Stimulated activated CD8-positive, alpha-beta memory T cell treated with anti-CD3 and anti-CD28 coated beads, Interleukin-7, amount 100 ng/mL, for 48 hours (primary cell): ENCODE measurements at regions not wholly inside any gene's neighbourhood (a gene's known extent, or its start where the extent isn't known, plus 50 kb on each side); places are given as distances from the start of the nearest gene placed in this dataset.

Source experiments
- DNase-seq, 2 donors: peaks; one replicate each; pipeline ENCODE4 v3.0.0-alpha.2; 2020; ENCODE audit warnings: low read depth in 1 of 2; ENCODE audit errors: extremely low read depth in 1 of 2

GRCh38 chr18:2316751-2317696 is 254.3 kb downstream of the METTL4 start:
- DNase-seq: no peak

- DNase-seq: no peak
Measured at GRCh38 chr18:2324459-2324858, 246.8 kb downstream of the METTL4 start.

- no peak for DNase-seq
Measured at GRCh38 chr18:2325308-2325849, 245.9 kb downstream of the METTL4 start.

GRCh38 chr18:2325933-2326332 is 245.4 kb downstream of the METTL4 start:
- DNase-seq: no peak

DNA sequence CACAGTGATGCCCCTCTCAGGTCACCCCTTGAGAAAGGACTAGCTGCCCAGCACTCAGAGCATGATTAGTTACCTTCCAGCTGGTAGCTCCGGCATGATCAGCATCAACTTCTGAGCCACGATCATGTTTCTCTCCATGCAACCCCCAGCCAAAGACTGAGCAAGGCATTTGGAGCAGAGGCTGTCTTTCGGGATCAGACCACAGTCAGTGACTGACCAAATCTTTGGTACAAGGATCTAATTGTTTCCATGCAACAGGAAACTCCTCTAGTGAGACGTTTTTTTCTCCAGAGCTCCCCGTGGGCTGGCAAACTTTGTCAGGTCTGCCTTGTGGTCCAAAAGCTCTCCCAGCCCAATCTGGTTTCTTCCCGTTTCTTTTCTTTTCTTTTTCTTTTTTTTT is 244.3 kb downstream of the METTL4 start:
- no peak for DNase-seq

DNA sequence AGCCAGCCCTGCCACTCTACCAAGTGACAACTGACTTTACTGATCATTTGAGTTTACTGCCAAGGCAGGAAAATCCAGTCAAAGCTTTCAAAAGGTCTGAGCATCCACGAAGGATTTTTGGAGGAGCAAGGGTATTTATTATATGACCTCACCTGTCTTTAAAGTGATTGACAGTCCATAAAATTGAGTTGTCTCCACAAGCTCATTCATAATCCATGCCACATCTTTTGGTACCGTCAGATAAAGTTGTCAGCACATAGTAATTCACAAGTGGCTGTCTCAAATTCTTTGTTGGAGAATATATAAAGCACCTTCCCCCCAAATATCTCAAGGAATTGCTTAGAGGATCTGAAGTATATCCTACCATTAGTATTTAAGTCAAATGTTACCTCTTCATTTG is 240.5 kb downstream of the METTL4 start:
- DNase-seq: no peak

GRCh38 chr18:2331491-2331890 is 239.8 kb downstream of the METTL4 start:
- DNase-seq: no peak

- no peak for DNase-seq
Measured at GRCh38 chr18:2336690-2337392, 234.5 kb downstream of the METTL4 start.

DNA sequence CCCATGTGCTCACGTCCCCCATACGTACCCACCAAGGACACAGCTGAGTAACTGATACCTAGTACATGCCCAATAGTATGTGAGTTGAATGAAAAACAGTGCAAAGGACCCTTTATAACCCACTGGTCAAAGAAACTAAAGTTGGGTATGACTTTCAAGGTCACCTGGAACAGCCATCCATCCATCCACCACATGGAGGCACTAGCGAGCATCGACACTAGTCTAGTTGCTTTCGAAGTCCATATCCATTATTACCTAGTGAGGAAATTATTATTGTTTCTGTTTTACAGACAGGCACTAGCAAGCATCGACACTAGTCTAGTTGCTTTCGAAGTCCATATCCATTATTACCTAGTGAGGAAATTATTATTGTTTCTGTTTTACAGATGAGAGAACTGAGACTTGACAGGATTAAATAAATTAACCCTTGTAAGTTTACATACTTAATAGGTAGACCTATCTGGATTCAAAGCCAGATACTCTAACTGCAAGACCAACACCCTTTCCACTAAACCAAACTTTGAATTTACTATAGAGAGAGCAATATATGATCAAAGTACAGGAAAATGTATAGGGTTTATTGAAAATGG is 233.7 kb downstream of the METTL4 start:
- peak in 1 of 2 donors; percentile 20 for DNase-seq

DNA sequence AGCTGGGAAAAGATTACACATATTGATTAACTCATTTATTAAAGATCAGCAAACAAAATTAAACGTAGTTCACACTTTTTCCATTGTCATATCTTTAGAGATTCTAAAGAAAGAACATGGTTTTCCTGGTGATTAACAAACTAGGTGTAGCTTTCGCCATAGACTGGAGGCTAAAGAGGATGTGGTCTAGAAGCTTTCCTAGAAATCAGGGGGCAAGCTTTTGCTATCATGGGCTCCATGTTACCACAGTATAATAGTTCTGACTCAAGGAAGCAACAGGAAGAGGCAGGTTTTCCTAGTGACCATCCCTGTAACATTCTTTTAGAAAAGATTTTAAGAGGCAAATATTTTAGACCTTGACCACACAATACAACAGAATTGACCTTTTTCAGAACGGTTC is 232.7 kb downstream of the METTL4 start:
- no peak for DNase-seq

- no peak for DNase-seq
Measured at GRCh38 chr18:2340335-2340734, 231.0 kb downstream of the METTL4 start.

GRCh38 chr18:2348003-2348402 is 223.3 kb downstream of the METTL4 start:
- no peak for DNase-seq

- no peak for DNase-seq
Measured at GRCh38 chr18:2351126-2351850, 220.0 kb downstream of the METTL4 start.

DNA sequence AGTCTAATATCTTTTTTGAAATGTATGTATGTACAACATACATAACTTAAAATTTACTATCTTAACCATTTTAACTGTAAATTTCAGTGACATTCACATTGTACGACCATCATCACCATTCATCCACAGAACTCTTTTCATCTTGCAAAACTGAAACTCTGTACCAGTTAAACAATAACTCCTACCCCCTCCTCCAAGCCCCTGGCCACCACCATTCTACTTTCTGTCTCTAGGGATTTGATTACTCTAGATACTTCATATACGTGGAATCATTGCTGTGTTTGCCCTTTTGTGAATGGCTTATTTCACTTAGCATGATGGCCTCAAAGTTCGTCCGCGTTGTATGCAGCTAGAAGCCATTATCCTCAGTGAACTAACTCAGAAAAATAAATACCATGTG is 217.0 kb downstream of the METTL4 start:
- no peak for DNase-seq

- DNase-seq: no peak
Measured at GRCh38 chr18:2356906-2357305, 214.4 kb downstream of the METTL4 start.

GRCh38 chr18:2360861-2361260 is 210.4 kb downstream of the METTL4 start:
- DNase-seq: no peak

DNA sequence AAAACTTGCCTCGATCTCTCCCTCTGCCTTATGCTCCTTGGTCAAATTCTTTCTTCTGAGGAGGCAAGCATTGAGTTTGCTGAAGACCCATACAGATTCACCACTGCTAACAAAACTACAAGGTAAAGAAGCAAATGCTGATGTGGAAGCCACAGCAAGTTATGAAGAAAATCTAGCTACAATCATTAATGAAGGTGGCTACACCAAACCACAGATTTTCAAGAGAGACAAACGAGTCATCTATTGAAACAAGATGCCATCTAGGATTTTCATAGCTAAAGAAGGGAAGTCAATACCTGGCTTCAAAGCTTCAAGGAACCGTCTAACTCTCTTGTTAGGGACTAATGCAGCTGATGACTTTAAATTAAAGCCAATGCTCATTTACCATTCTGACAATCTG is 203.2 kb downstream of the METTL4 start:
- DNase-seq: no peak

DNA sequence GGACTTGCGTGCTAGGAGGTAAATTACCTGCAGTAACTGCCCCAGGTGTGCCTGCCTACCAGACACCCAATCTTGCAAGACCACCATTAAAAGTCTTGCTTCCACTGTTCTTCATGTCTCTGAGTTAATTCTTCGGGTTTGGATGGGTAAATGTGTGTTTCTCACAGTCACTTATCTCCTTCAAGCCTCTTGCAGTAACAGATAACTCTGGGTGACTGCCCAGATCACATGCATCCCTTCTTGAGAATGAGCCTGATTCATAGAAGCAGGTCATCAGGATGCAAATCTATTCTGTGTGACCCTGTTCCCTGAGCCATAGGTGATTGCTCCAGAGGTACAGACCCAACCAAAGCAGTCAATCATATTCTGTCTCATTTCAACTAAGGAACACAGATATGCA is 194.6 kb downstream of the METTL4 start:
- DNase-seq: no peak

DNA sequence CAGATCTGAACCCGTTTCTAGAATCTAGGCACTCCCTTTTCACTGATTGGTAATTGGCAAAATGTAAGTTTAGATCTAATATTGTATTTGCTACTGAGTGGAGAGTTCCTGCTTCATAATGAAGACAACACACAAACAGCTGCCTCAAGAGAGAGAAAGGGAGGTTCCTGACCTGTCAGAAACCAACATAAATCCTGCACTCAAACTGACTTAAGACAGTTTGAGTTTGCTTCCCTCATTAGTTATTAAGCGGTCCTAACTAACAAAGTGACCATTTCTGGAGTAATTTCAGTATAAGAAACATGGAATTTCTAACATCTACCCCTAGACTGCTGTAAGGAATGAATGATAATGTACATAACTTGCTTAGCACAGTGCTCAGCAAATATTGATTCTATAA is 191.2 kb downstream of the METTL4 start:
- no peak for DNase-seq

GRCh38 chr18:2381539-2381938 is 189.8 kb downstream of the METTL4 start:
- no peak for DNase-seq

- DNase-seq: no peak
Measured at GRCh38 chr18:2387588-2387987, 183.7 kb downstream of the METTL4 start.
